ENCODE measurements at regions not wholly inside any gene's neighbourhood (a gene's known extent, or its start where the extent isn't known, plus 50 kb on each side); places are given as distances from the start of the nearest gene placed in this dataset.

- peaks cover 20% of the 10 kb centered on the region for H3K27me3 ChIP-seq (ENCODE audit: insufficient read depth, low read length)
- H3K27ac ChIP-seq (ENCODE audit: low read depth, low read length) = no peak overlapping the region
- H3K9me3 ChIP-seq (ENCODE audit: low read depth, low read length) = no peaks in the 10 kb centered on the region
- H3K4me1 ChIP-seq (ENCODE audit: insufficient read depth, low read length) = no peaks in the 10 kb centered on the region
- H2AFZ ChIP-seq (ENCODE audit: low read length) = no peak overlapping the region
- H3K36me3 ChIP-seq (ENCODE audit: insufficient read depth, low read length) = no peaks in the 10 kb centered on the region
- no peak for TF ChIP-seq CTCF (IDR thresholded peaks at IDR 0.05; ENCODE audit: extremely low read depth, low read depth, low read length)
- no peak overlapping the region for H3K4me3 ChIP-seq (ENCODE audit: insufficient read depth, low read length)
- H4K20me1 ChIP-seq (ENCODE audit: insufficient read depth, low read length) = no peaks in the 10 kb centered on the region
- H3K79me2 ChIP-seq (ENCODE audit: insufficient read depth, low read length) = no peaks in the 10 kb centered on the region
- H3K4me2 ChIP-seq (ENCODE audit: insufficient read depth, low read length) = no peak overlapping the region
- DNase-seq (ENCODE audit: insufficient read length, low spot score, missing footprints) = peak; percentile 72
Measured at GRCh38 chr16:85978291-85978775, 79.4 kb downstream of the IRF8 start.

GRCh38 chr16:85978976-85979375 lies 80.0 kb downstream of the IRF8 start:
- no peaks in the 10 kb centered on the region for H3K79me2 ChIP-seq (ENCODE audit: insufficient read depth, low read length)
- no peaks in the 10 kb centered on the region for H3K9me3 ChIP-seq (ENCODE audit: low read depth, low read length)
- no peaks in the 10 kb centered on the region for H3K36me3 ChIP-seq (ENCODE audit: insufficient read depth, low read length)
- peaks cover 20% of the 10 kb centered on the region for H3K27me3 ChIP-seq (ENCODE audit: insufficient read depth, low read length)
- no peak overlapping the region for H3K4me2 ChIP-seq (ENCODE audit: insufficient read depth, low read length)
- DNase-seq (ENCODE audit: insufficient read length, low spot score, missing footprints) = peak; percentile 22
- no peak overlapping the region for H3K4me3 ChIP-seq (ENCODE audit: insufficient read depth, low read length)
- H3K27ac ChIP-seq (ENCODE audit: low read depth, low read length) = no peak overlapping the region
- H3K4me1 ChIP-seq (ENCODE audit: insufficient read depth, low read length) = no peaks in the 10 kb centered on the region
- no peaks in the 10 kb centered on the region for H4K20me1 ChIP-seq (ENCODE audit: insufficient read depth, low read length)
- TF ChIP-seq CTCF (IDR thresholded peaks at IDR 0.05; ENCODE audit: extremely low read depth, low read depth, low read length) = no peak
- no peak overlapping the region for H2AFZ ChIP-seq (ENCODE audit: low read length)

- Histone ChIP-seq H3K9me3 (ENCODE audit: low read depth, low read length) (no peaks in the 10 kb centered on the region), H4K20me1 (ENCODE audit: insufficient read depth, low read length) (no peaks in the 10 kb centered on the region), H3K4me2 (ENCODE audit: insufficient read depth, low read length) (no peak overlapping the region), H2AFZ (ENCODE audit: low read length) (no peak overlapping the region), H3K4me1 (ENCODE audit: insufficient read depth, low read length) (no peaks in the 10 kb centered on the region), H3K36me3 (ENCODE audit: insufficient read depth, low read length) (no peaks in the 10 kb centered on the region), H3K79me2 (ENCODE audit: insufficient read depth, low read length) (no peaks in the 10 kb centered on the region), H3K4me3 (ENCODE audit: insufficient read depth, low read length) (no peak overlapping the region), H3K27me3 (ENCODE audit: insufficient read depth, low read length) (peaks cover 25% of the 10 kb centered on the region), H3K27ac (ENCODE audit: low read depth, low read length) (no peak overlapping the region)
- TF ChIP-seq CTCF (IDR thresholded peaks at IDR 0.05; ENCODE audit: extremely low read depth, low read depth, low read length) = no peak
- DNase-seq (ENCODE audit: insufficient read length, low spot score, missing footprints) = no peak
Measured at GRCh38 chr16:85979605-85980004, 80.6 kb downstream of the IRF8 start.

- Histone ChIP-seq H3K9me3 (ENCODE audit: low read depth, low read length) (no peaks in the 10 kb centered on the region), H3K4me2 (ENCODE audit: insufficient read depth, low read length) (no peak overlapping the region), H3K36me3 (ENCODE audit: insufficient read depth, low read length) (no peaks in the 10 kb centered on the region), H3K79me2 (ENCODE audit: insufficient read depth, low read length) (no peaks in the 10 kb centered on the region), H3K4me1 (ENCODE audit: insufficient read depth, low read length) (no peaks in the 10 kb centered on the region), H3K27ac (ENCODE audit: low read depth, low read length) (no peak overlapping the region), H4K20me1 (ENCODE audit: insufficient read depth, low read length) (no peaks in the 10 kb centered on the region), H2AFZ (ENCODE audit: low read length) (no peak overlapping the region), H3K4me3 (ENCODE audit: insufficient read depth, low read length) (no peak overlapping the region), H3K27me3 (ENCODE audit: insufficient read depth, low read length) (peaks cover 31% of the 10 kb centered on the region)
- DNase-seq (ENCODE audit: insufficient read length, low spot score, missing footprints) = peak; percentile 38
- no peak for TF ChIP-seq CTCF (IDR thresholded peaks at IDR 0.05; ENCODE audit: extremely low read depth, low read depth, low read length)
Measured at GRCh38 chr16:85980686-85981085, 81.7 kb downstream of the IRF8 start.
